ENCODE measurements at regions not wholly inside any gene's neighbourhood (a gene's known extent, or its start where the extent isn't known, plus 50 kb on each side); places are given as distances from the start of the nearest gene placed in this dataset.

DNA sequence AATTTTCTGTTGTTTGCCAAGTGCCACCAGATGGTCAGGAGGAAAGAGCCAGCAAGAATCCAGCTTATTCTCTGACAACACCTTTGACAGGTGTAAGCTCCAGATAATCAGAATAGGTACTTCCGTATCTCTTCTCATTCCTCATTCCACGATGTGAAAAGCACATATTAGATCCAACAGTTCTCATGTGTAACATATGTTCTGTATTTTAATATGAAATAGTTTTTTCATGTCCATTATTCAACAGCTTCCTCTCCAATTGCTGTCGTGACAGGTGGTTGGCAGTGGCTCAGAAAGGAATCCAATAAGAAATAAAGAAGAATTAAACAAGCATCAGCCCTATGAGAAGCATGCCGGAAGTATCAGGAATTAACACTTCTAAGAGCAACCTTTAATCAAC is 1624.7 kb downstream of the MRPL39 start:
- no peaks in the 10 kb centered on the region for H3K9me3 ChIP-seq (ENCODE audit: insufficient read depth, low read depth, low read length)
- H3K27ac ChIP-seq (ENCODE audit: low read depth, low read length): no peak overlapping the region
- FAIRE-seq: no peak

DNA sequence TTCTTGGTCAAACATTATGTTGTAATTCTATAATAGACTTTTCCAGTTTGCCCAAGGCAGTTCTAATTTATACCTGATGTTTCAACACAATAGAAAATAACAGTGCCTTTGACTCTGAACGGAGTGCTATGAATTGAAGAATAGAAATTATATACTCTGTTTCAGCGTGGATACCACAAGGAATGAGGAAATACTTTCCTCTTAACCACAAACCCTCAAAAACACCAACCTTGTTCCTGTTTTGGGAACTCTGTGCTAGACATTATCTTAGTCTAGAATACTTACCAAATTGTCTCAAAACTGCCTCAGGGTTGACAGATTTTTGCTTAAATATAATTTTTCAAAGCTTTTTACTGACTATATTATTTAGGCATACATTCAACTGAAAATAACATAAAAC is 1629.3 kb downstream of the MRPL39 start:
- Mint-ChIP-seq H3K4me1 (ENCODE audit: low read depth, unreplicated experiment) (no peaks in the 10 kb centered on the region), H3K36me3 (ENCODE audit: low read depth, unreplicated experiment) (no peaks in the 10 kb centered on the region), H3K27me3 (ENCODE audit: low read depth, unreplicated experiment) (no peaks in the 10 kb centered on the region), H3K4me3 (ENCODE audit: unreplicated experiment) (no peak overlapping the region), H3K9me3 (ENCODE audit: unreplicated experiment) (peaks cover 4% of the 10 kb centered on the region), H3K27ac (ENCODE audit: unreplicated experiment) (no peak overlapping the region)
- H4K20me1 ChIP-seq (ENCODE audit: insufficient read depth, low read length): no peaks in the 10 kb centered on the region
- no peak overlapping the region for H3K4me2 ChIP-seq (ENCODE audit: low read length)
- no peak overlapping the region for H3K9ac ChIP-seq (ENCODE audit: low read length)
- H3K27ac ChIP-seq (ENCODE audit: low read depth, low read length): no peak overlapping the region
- no peak overlapping the region for H3K4me3 ChIP-seq (ENCODE audit: insufficient read depth, low read depth, low read length)
- H3K9me3 ChIP-seq (ENCODE audit: insufficient read depth, low read depth, low read length): no peaks in the 10 kb centered on the region
- DNase-seq (ENCODE audit: low read depth) (peak; percentile 30), FAIRE-seq (no peak)
- no peaks in the 10 kb centered on the region for H3K36me3 ChIP-seq (ENCODE audit: insufficient read depth, low read length)
- TF ChIP-seq, protein P1, sequence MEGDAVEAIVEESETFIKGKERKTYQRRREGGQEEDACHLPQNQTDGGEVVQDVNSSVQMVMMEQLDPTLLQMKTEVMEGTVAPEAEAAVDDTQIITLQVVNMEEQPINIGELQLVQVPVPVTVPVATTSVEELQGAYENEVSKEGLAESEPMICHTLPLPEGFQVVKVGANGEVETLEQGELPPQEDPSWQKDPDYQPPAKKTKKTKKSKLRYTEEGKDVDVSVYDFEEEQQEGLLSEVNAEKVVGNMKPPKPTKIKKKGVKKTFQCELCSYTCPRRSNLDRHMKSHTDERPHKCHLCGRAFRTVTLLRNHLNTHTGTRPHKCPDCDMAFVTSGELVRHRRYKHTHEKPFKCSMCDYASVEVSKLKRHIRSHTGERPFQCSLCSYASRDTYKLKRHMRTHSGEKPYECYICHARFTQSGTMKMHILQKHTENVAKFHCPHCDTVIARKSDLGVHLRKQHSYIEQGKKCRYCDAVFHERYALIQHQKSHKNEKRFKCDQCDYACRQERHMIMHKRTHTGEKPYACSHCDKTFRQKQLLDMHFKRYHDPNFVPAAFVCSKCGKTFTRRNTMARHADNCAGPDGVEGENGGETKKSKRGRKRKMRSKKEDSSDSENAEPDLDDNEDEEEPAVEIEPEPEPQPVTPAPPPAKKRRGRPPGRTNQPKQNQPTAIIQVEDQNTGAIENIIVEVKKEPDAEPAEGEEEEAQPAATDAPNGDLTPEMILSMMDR (IDR thresholded peaks at IDR 0.05; ENCODE audit: insufficient read depth, low read depth, low read length): no peak
- no peak for TF ChIP-seq EZH2 (IDR thresholded peaks at IDR 0.05; ENCODE audit: insufficient read depth, low read length)
- no peaks in the 10 kb centered on the region for H3K79me2 ChIP-seq (ENCODE audit: insufficient read depth, low read length)
- no peak overlapping the region for H2AFZ ChIP-seq (ENCODE audit: low read depth, low read length)
- H3K4me1 ChIP-seq (ENCODE audit: insufficient read depth, low read length): no peaks in the 10 kb centered on the region
- no peaks in the 10 kb centered on the region for H3K27me3 ChIP-seq (ENCODE audit: insufficient read depth, low read length)

More for the DNA sequence above, 1624.7 kb downstream of the MRPL39 start:
- H3K36me3 ChIP-seq (ENCODE audit: insufficient read depth, low read length): no peaks in the 10 kb centered on the region
- H3K4me3 ChIP-seq (ENCODE audit: insufficient read depth, low read depth, low read length): no peak overlapping the region
- H3K4me2 ChIP-seq (ENCODE audit: low read length): no peak overlapping the region
- TF ChIP-seq, protein P1 (IDR thresholded peaks at IDR 0.05; ENCODE audit: insufficient read depth, low read depth, low read length): no peak
- TF ChIP-seq EZH2 (IDR thresholded peaks at IDR 0.05; ENCODE audit: insufficient read depth, low read length): no peak
- no peaks in the 10 kb centered on the region for H3K4me1 Mint-ChIP-seq (ENCODE audit: low read depth, unreplicated experiment)
- peaks cover 6% of the 10 kb centered on the region for H3K9me3 Mint-ChIP-seq (ENCODE audit: unreplicated experiment)
- H3K27me3 Mint-ChIP-seq (ENCODE audit: low read depth, unreplicated experiment): no peaks in the 10 kb centered on the region
- no peaks in the 10 kb centered on the region for H3K27me3 ChIP-seq (ENCODE audit: insufficient read depth, low read length)
- no peak overlapping the region for H2AFZ ChIP-seq (ENCODE audit: low read depth, low read length)
- no peak overlapping the region for H3K27ac Mint-ChIP-seq (ENCODE audit: unreplicated experiment)
- H4K20me1 ChIP-seq (ENCODE audit: insufficient read depth, low read length): no peaks in the 10 kb centered on the region
- H3K79me2 ChIP-seq (ENCODE audit: insufficient read depth, low read length): no peaks in the 10 kb centered on the region
- H3K4me3 Mint-ChIP-seq (ENCODE audit: unreplicated experiment): no peak overlapping the region
- H3K4me1 ChIP-seq (ENCODE audit: insufficient read depth, low read length): no peaks in the 10 kb centered on the region
- no peak for DNase-seq (ENCODE audit: low read depth)
- no peak overlapping the region for H3K9ac ChIP-seq (ENCODE audit: low read length)
- no peaks in the 10 kb centered on the region for H3K36me3 Mint-ChIP-seq (ENCODE audit: low read depth, unreplicated experiment)

DNA sequence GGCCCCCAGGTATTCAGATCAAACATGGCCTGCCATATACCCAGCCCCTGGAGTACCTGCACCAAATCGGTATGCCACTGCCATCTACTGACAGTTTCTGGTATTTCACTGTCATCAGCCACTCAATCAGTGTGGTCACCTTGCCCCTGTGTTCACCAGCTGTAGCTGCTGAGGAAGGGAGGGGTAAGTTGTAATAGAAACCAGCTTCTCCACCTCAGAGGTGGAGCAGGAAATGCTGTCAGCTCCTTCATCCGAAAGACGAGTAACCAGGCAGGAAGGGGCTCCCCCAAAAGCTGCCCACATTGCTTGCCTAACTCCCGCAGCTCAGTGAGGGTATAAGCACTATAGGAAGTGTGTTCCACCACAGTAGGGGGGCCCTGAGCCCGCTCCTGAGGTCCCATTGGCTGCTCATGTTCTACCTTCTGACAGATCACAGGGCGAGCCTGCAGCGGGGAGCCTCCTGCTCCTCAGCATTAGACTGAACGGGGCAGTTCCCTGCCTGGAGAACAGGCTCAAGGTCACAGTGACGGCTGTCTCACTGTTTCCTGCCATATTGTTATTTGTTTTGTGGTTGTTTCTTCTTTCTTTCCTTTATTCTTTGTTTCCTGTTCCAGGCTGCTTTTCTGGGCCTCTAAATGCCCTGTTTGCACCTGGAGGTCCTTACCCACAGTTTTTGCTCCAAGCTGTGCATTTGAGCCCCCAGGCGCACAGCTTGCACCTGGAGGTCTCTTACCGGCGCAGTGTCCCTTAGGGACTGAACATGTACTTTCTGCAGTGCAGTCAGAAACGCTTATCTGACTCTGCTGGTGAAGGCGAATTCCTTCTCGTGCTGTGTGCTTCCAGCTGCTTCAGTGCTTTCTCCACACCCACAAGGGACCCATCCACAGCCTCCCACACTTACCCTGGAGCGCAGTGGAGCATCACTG is 1638.3 kb downstream of the MRPL39 start:
- no peak for DNase-seq (ENCODE audit: low read depth)
- no peak overlapping the region for H2AFZ ChIP-seq (ENCODE audit: low read depth, low read length)
- H3K4me3 Mint-ChIP-seq (ENCODE audit: unreplicated experiment): no peak overlapping the region

More for the DNA sequence above, 1638.3 kb downstream of the MRPL39 start:
- H3K79me2 ChIP-seq (ENCODE audit: insufficient read depth, low read length): no peaks in the 10 kb centered on the region
- H4K20me1 ChIP-seq (ENCODE audit: insufficient read depth, low read length): no peaks in the 10 kb centered on the region
- H3K27ac ChIP-seq (ENCODE audit: low read depth, low read length): no peak overlapping the region
- no peaks in the 10 kb centered on the region for H3K27me3 ChIP-seq (ENCODE audit: insufficient read depth, low read length)
- TF ChIP-seq EZH2 (IDR thresholded peaks at IDR 0.05; ENCODE audit: insufficient read depth, low read length): no peak
- TF ChIP-seq, protein P1 (IDR thresholded peaks at IDR 0.05; ENCODE audit: insufficient read depth, low read depth, low read length): peak; percentile 57
- no peak overlapping the region for H3K4me2 ChIP-seq (ENCODE audit: low read length)
- no peaks in the 10 kb centered on the region for H3K9me3 ChIP-seq (ENCODE audit: insufficient read depth, low read depth, low read length)
- FAIRE-seq: no peak
- H3K4me3 ChIP-seq (ENCODE audit: insufficient read depth, low read depth, low read length): no peak overlapping the region
- Mint-ChIP-seq H3K36me3 (ENCODE audit: low read depth, unreplicated experiment) (no peaks in the 10 kb centered on the region), H3K4me1 (ENCODE audit: low read depth, unreplicated experiment) (no peaks in the 10 kb centered on the region), H3K27me3 (ENCODE audit: low read depth, unreplicated experiment) (no peaks in the 10 kb centered on the region), H3K9me3 (ENCODE audit: unreplicated experiment) (peaks cover 2% of the 10 kb centered on the region), H3K27ac (ENCODE audit: unreplicated experiment) (no peak overlapping the region)
- H3K4me1 ChIP-seq (ENCODE audit: insufficient read depth, low read length): no peaks in the 10 kb centered on the region
- no peaks in the 10 kb centered on the region for H3K36me3 ChIP-seq (ENCODE audit: insufficient read depth, low read length)
- H3K9ac ChIP-seq (ENCODE audit: low read length): no peak overlapping the region

Measured in astrocyte (in vitro differentiated cells and primary cell).